ENCODE measurements at regions not wholly inside any gene's neighbourhood (a gene's known extent, or its start where the extent isn't known, plus 50 kb on each side); places are given as distances from the start of the nearest gene placed in this dataset.

- no peak for DNase-seq (ENCODE audit: low read depth in 2 of 2)
Observed at GRCh38 chr1:56225964-56226815, 353.2 kb downstream of the PLPP3 start.

GRCh38 chr1:56223968-56224367, 355.4 kb downstream of the PLPP3 start:
- no peak for DNase-seq (ENCODE audit: low read depth in 2 of 2)

GRCh38 chr1:56222914-56223540, 356.3 kb downstream of the PLPP3 start:
- DNase-seq (ENCODE audit: low read depth in 2 of 2) = no peak

- DNase-seq (ENCODE audit: low read depth in 2 of 2) = no peak
Observed at GRCh38 chr1:56220021-56220420, 359.3 kb downstream of the PLPP3 start.

GRCh38 chr1:56218023-56218422, 361.3 kb downstream of the PLPP3 start:
- DNase-seq (ENCODE audit: low read depth in 2 of 2) = no peak

- DNase-seq (ENCODE audit: low read depth in 2 of 2) = no peak
Observed at GRCh38 chr1:56216218-56216617, 363.1 kb downstream of the PLPP3 start.

- no peak for DNase-seq (ENCODE audit: low read depth in 2 of 2)
Observed at GRCh38 chr1:56215771-56216170, 363.6 kb downstream of the PLPP3 start.

- no peak for DNase-seq (ENCODE audit: low read depth in 2 of 2)
Observed at GRCh38 chr1:56215086-56215485, 364.3 kb downstream of the PLPP3 start.

GRCh38 chr1:56213068-56213467, 366.3 kb downstream of the PLPP3 start:
- DNase-seq (ENCODE audit: low read depth in 2 of 2) = no peak

GRCh38 chr1:56212143-56212542, 367.2 kb downstream of the PLPP3 start:
- DNase-seq (ENCODE audit: low read depth in 2 of 2) = no peak

GRCh38 chr1:56206391-56206790, 373.0 kb downstream of the PLPP3 start:
- DNase-seq (ENCODE audit: low read depth in 2 of 2) = no peak

GRCh38 chr1:56204206-56204605, 375.2 kb downstream of the PLPP3 start:
- no peak for DNase-seq (ENCODE audit: low read depth in 2 of 2)

GRCh38 chr1:56202796-56203492, 376.4 kb downstream of the PLPP3 start:
- DNase-seq (ENCODE audit: low read depth in 2 of 2) = no peak

- DNase-seq (ENCODE audit: low read depth in 2 of 2) = no peak
Observed at GRCh38 chr1:56202186-56202585, 377.2 kb downstream of the PLPP3 start.

- DNase-seq (ENCODE audit: low read depth in 2 of 2) = no peak
Observed at GRCh38 chr1:56200896-56201295, 378.5 kb downstream of the PLPP3 start.

GRCh38 chr1:56200442-56200841, 378.9 kb downstream of the PLPP3 start:
- DNase-seq (ENCODE audit: low read depth in 2 of 2) = no peak

GRCh38 chr1:56199956-56200355, 379.4 kb downstream of the PLPP3 start:
- no peak for DNase-seq (ENCODE audit: low read depth in 2 of 2)

GRCh38 chr1:56199061-56199460, 380.3 kb downstream of the PLPP3 start:
- DNase-seq (ENCODE audit: low read depth in 2 of 2) = no peak

GRCh38 chr1:56197946-56198345, 381.4 kb downstream of the PLPP3 start:
- no peak for DNase-seq (ENCODE audit: low read depth in 2 of 2)

- DNase-seq (ENCODE audit: low read depth in 2 of 2) = peak in 1 of 2 donors; percentile 66
Observed at GRCh38 chr1:56196839-56197238, 382.5 kb downstream of the PLPP3 start.

GRCh38 chr1:56194701-56195300, 384.6 kb downstream of the PLPP3 start:
- DNase-seq (ENCODE audit: low read depth in 2 of 2) = no peak

GRCh38 chr1:56193656-56194055, 385.7 kb downstream of the PLPP3 start:
- no peak for DNase-seq (ENCODE audit: low read depth in 2 of 2)
